ELR (cell line): ENCODE measurements at regions not wholly inside any gene's neighbourhood (a gene's known extent, or its start where the extent isn't known, plus 50 kb on each side); places are given as distances from the start of the nearest gene placed in this dataset.

ENCODE experiments used
- DNase-seq: peaks from one replicate; pipeline ENCODE4 v3.0.0-alpha.2; 2015; ENCODE audit warnings: low read depth

DNA sequence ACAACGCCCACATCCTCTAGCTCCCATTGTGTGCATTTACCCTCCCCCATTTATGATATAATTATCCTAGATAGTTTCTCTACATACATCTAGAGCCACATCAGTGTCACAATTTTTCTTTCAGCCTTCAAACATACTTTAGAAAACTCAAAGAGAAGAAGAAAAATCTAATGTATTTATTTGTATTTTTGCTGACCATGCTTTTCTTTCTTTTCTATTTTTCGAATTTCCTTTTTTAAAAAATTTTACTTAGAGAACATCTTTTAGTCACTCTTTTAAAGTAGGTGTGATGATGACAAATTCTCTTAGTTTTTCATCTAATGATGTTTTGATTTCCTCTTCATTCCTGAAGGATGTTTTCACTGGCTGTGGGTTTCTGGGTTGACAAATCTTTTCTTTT is 117.0 kb upstream of the CHL1 start:
- DNase-seq = no peak

DNA sequence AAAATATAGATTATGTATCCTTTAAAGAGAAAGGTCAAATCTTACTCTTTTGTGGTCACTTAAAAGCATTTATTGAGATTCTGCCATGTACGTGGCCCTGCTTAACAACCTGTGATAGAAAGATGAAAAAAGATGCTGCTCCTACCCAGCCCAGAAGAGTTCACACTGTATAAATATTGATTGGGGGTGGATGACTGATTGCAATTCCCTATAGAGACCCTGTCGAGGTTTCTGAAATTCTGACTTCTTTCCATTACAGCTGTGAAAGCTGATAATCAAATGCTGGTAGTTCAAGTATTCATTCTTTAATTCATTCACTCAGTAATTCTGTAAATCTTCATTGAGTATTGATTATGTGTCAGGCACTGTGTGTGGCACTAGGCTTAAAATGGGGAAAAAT is 114.1 kb upstream of the CHL1 start:
- DNase-seq = no peak

DNA sequence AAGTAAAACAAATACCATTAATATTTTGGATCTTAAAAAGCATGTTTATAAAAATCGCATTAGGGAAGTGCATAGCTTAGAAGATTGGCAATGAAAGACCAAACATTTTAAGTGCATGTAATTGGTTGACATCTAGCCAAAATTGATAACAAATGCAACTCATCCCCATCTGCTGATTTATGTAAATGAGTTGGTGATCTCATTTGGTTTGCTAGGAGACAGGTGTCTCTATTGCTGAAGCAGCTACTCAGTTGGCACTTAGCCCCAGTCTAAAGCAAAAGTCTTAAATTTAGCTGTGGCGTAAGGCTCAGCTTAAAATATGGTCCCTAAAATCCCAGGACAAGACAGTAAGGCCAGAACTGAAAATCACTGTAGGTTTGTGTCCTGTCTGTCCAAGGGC is 113.5 kb upstream of the CHL1 start:
- no peak for DNase-seq

DNA sequence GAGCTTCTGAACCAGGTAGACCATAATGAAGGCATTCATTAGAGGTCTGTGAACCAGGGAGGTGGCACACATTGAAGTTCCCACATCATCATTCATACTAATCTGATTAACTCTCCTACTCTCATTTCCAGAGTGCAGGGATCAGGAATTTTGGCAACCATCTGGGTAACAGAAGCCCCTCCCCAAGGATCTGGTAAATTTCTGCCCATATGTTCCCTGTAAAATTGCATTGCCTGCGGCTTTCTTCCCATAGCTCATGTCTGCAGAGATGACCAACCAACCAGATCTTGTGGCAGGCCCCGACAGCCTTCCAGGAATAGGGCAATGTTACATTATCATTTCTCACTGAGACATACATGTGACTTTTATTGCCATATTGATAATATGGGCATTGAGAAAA is 111.4 kb upstream of the CHL1 start:
- DNase-seq = no peak

DNA sequence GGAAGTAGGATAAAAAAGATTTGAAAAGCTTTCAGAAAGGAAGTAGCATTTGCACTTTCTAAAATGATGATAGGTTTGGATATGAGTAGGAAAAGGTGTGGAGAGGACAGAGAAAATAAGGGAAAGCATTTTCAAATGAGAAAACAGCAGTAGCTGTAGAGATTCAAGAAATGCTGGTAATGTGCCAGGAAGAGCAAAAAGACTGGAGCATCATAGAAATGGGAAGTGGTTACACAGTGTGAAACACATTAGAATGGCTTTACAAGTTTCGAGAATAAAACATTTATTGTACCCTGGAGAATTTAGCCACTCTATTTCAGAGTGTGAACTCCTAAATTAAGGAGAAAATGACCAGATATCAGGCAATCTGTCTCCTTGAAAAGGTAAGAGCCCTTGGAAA is 108.3 kb upstream of the CHL1 start:
- no peak for DNase-seq

DNA sequence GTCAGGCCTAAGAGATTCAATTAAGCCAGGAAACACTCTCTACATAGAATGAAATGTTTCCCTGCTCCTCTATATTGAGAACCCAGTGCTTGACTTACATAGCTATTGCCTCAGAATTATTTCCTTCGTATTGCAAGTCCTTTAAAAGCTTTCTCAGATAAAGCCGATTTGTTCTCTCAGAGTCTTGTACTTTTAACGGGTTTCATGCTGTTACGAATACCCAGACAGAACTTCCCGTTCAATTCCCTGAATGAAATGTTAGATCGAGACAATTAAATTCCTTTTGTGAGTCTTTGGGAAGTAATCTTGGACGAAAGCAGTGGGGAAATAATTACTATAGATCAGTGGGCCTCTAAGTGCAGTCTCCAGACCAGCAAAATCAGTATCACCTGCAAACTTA is 102.8 kb upstream of the CHL1 start:
- no peak for DNase-seq

DNA sequence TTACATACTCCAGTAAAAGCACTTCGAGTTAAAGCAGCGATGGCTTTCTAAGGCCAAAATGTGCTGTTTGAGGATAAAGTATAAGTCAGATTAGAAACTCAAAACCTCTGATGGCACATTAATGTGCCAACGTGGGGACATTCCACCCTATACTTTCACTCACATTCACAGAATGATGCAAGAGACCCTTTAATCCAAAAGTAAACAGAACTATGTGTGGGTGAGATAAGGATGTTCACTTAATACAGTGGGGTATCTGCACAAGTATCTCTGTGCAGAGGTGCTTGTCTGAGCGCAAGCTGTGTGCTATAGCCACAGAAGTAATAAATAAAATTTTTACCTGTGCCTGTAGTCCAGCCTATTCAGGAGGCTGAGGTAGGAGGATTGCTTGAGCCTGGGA is 100.3 kb upstream of the CHL1 start:
- no peak for DNase-seq

DNA sequence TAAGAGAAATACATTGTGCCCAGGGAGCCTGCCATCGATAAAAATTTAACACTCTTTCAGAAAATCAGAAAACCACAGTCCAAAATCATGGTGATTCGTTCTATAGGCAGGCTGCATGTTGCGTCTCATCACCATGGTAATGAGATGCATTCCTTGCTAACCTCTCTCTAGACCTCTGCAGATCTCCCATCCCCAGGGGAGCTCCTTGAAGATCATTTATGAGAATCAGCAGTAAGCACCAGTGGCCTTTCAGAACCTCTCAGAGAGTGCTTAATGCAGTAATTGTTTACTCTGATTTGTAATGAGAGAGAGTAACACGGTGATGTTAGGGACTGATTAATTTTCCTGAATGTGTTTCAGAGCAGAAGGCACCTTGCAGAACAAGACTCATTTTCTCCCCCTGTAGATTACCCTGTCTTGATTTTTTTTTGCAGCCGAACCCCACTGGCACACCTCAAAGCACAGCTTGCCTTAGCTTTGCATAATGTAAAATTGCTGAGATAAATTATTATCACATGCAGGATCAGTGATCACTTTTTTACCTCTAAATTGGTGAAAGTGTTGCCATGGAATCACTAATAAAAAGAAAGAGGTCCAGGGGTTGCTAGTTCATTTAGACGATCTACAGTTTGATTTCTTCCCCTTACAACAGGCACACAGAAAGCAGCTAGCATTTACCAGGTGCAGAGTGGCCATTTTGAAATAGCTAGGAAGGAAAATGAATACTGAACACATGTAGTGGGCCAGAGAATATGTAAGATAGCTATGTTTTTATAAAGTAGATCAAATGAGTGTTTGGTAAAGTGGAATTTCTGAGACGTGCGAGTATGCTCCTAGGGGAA is 98.9 kb upstream of the CHL1 start:
- no peak for DNase-seq

DNA sequence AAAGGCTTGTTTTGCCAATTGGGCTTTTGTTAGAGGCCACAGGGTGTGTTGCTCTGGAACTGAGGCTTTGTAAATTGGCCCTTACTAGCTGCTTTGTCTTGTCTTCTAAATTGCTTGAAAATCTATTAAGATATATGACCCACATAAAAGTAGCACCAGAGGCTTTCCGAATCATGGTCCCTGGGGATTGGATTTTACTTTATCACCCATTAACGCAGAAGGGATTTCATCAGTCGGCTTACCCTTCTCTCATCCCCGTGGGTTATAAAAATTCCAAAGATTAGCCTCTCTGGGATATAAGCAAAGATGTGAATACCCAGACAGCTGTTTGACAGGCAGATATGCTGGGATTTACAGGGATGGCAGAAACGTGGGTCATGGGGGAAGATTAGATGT is 98.3 kb upstream of the CHL1 start:
- no peak for DNase-seq

DNA sequence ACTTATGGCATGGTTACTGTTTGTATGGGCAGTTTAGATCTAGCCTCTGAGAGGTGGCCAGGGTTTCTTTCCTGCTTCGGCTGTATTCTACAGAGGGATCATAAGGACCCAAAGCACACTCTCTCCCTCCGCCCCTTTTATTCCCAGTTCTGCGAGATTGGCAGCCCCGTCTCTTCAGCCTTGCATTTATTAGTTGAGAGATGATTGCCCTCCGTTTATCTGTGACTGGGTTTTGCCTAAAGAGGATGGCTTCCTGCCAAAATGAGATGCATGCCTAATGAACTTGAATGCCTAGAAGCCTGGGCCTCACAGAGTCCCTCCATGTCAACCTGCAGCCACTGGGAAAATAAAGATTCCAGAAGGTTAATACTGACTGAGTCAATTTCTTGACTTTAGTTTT is 97.1 kb upstream of the CHL1 start:
- DNase-seq = no peak

DNA sequence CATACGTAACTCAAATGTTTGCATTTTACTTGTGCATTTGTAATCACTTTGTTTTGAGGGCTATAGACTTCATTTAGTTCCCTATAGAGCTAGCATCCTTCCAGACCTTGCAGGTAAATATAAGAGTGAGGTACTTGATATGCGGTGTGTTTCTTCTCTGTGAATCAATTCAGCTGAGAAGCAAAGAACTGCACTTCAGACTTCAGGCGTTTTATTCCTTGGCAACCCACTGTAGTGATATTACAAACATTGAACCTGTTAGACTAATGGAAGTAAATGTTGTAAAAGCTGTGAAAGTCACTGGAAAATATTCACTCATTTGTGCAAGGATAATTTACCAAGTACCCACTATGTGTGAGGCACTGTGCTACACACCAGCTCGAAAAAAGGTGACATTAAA is 94.1 kb upstream of the CHL1 start:
- DNase-seq = no peak

DNA sequence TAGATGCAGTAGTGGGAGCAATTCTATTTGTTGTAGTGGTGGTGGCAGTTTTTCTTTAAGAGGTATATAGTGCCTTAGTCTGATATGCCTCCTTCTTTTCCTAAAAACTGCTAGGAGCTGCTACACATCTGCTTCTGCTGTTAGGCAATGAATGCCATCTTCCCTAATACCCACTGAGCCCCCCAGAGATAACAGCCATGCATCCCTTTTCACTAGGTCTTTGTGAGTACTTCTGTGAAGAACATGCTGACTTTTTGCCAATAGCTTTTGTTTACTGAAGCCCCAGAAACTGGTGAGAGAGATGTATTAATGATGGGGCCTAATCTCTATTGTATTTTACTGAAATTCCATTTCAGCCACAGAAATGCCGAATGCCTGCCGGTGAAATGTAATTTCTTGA is 92.6 kb upstream of the CHL1 start:
- DNase-seq = no peak

DNA sequence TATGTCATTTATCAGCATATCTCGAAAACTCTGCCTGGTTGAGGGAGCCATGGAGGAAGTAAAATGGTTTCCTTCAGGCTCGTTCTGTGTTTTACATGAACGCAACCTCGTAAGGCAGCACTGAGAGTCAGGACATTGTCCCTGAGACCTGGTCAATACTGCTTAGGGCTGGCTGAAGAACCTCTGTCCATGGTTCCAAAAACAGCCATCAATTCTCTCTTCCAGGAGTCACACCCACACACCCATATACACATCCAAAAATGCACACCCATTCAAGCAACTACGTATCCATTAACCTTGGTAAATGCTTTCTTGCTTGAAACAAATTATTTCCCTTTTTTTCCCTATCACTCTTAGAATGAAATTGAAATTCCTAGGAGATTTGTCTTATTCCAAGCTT is 91.0 kb upstream of the CHL1 start:
- DNase-seq = no peak

DNA sequence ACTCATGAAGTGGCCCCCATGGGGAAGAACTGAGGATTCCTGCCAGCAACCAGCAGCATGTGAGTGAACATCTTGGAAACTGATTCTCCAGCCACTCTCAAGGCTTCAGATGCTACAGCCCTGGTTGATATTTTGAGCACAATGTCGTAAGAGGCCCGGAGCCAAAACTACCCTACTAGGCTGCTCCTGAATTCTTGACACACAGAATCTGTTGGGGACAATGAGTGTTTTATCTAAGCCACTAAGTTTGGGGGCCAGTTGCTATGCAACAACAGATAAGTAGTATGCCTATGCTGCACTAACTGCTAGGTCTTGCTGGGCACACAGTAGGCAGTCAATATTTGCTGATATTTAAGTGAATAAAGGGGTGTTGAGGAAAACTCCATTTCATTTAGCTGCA is 89.9 kb upstream of the CHL1 start:
- no peak for DNase-seq

DNA sequence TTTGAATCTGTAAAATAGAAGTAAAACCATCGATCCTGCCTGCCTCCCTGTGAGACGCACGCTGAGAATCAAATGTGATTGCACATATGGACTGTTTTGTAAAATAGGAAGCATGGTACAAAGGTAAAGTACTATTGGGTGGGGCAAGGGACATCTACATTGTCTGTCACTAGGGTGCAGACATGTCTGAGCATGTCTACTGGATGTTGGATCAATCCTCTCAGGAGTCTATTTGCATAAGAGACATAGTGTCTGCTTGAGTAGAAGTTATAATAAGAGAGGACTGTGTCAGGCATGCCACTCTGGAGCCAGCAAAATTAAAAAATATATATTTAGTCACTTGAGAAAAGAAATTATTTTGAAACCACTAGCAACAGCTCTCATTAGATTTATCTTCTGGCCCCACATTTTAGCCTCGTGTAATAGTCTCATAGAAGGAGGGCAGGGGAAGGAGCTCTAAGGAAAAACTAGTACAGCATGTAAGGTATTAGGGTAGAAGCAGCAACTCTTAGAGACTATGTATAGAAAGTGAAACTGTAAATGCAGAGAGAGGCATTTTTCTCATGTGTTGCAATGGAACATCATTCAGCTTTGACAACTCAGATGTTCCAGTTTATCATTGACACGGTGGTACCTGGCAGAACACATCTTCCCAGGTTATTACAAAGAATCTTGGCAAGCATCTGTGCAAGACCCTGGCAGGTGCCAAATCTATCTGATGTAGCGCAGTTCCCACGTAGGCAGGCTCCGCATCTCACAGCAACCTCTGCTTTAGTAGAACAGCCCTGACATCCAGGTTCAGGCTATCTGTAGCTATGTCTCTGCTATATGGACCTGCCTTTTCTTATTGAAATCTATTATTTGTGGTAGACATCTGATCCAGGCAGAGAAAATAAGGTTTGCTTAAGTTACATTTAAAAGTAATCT is 85.2 kb upstream of the CHL1 start:
- no peak for DNase-seq

DNA sequence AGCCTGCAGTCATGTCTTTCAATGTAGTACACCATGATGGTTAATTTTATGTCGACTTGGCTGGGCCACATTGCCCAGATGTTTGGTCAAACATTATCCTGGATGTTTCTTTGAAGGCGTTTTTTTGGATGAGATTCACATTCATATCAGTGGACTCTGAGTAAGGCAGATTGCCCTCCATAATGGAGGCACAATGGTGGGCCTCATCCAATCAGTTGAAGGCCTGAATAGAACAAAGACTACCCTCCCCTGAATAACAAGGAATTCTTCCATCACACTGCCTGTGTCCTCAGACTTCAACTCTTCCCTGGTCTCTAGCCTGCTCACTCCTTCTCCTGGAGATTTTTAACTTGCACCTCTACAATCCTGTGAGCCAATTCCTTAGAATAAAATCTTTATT is 83.8 kb upstream of the CHL1 start:
- DNase-seq = no peak

DNA sequence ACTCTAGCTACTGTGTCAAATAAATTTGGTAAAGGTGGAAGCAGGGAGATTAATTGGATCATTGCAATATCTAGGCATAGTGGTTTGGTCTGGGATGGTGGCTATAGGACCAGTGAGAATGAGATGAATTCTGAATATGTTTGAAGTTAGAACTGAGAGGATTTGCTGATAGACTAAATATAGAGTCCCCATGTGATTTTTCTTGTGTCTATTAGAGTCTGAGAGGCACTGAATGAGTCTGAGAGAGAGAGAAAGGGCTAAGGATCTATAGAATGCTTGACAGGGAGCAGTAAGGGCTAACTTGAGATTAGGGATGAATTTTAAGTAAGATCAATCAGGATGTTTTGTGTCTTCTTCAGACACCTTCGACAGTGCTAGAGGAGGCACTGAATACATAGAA is 77.9 kb upstream of the CHL1 start:
- DNase-seq = no peak

DNA sequence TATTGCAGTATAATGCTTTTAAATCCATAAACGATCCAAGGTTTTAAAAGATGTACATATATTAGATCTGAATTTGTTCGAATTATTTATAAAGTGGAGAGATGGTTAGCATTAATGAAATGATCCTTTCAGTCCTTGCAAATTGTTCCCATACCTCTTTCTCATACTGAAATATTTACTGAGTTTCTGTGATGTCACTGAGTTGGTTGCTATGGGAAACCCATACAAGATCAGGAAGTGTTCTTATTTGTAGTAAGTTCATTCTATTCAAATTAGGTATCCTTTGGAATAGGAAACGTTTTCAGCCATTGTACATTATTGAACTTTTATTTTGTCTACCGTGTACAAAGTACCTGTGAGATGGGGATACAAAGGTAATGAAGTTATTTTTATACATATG is 73.2 kb upstream of the CHL1 start:
- DNase-seq = no peak

DNA sequence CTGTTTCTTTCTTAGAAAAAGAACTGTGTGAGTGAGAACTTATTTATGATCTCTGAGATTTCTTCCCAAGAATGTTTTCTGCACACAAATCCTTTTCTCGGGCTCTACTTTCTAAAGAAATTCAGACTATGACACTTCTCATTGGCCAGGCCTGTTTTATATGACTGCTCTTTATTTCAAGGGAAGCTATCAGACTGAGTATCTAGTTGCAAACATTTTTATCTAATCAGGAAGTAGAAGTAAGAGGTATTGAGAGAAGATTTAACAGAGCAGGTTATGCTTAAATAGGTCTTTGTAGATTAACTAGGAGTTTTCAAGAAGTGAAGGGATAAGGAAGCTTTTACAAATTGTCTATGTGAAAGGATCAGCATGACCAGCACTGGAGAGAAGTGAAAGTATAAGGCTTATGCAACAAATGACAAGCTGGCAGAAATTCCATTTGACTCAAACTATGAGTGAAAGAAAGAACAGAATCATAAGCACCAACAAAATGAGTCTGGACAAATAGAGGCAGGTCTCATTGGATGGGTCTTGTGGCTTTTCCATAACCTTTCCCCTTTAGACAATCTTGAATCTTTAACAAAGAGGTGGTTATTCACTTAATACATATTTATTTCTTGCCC is 71.9 kb upstream of the CHL1 start:
- no peak for DNase-seq

DNA sequence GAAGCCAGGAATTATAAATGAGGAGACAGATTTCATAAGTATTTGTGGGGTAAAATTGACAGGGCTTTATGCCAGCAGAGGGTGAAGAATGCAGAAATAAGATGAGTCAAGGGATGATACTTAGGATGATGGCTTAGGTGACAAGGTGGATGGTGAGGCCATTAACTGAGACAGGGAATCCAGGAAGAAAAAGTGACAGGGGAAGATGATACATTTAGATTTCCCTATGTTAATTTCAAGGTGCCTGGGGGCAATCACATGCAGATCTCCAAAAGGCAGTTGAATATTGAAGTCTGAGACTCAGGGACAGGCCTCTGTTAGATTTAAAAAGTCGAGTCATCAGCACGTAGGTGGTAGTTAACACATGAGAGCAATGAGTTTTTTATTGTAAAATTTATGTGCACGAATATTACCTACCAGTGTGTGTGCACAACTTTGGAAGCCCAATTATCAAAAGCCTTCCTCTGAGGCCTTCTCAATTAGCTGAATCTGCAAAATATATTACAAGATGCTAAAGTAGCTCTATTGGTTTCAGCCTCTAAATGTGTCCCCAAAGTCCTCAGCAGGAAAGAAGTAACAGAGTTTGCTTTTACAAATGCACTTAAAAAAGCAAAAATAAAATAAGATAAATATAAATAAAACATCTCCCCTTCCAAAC is 67.9 kb upstream of the CHL1 start:
- no peak for DNase-seq

DNA sequence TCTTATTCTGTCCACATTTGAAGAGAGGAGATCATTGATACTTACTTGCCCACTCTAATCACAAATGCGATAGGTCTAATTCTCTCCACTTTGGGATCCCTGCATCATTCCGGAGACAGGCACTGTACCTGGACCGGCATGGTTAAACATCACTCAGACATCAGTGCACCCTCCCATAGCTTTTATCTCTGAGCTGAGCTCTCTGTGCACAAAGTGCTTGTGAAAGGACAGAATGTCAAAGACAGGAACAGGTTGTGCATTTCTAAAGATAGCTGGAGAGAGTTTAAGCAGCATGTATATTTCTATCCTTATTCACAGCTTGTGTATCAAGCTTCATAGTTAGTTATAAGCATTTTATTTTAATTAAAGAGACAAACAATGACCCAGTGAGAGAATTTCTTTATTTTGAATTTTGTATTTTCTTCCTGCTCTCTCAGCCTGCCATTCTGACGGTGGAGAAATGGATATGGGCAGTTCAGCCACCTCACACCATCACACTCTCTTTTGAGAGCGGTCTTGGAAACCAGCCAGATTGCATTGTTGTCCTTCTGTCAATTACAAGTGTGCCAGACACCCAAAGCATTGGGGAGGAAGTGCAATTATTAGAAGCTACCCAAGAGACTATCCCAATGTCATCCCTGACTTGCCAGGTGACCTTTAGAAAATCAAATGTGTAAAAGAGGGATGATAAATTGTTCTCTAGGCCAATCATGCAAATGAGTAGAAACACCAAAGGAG is 65.2 kb upstream of the CHL1 start:
- no peak for DNase-seq

DNA sequence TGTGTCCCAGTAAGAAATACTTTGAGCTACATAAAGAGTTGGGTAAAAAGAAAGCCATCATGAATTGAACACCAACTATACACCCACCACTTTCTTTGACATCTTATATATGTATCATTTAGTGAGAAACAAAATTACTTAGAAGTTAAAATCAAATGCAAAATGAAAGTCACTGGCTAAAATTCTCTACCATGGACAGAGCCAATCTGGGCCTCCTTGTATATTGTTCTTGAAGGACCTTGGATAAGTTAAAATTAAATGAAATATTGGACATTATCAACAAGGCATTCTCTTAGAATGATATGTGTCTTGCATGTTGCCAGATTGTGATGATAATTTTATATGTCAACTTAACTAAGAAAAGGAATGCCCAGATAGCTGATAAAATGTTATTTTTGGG is 64.2 kb upstream of the CHL1 start:
- DNase-seq = no peak
